Fibroblast of mammary gland (primary cell): ENCODE measurements at regions not wholly inside any gene's neighbourhood (a gene's known extent, or its start where the extent isn't known, plus 50 kb on each side); places are given as distances from the start of the nearest gene placed in this dataset.

Experiments
- DNase-seq: peaks from one replicate; pipeline ENCODE4 v3.0.0-alpha.2; 2010; ENCODE audit warnings: low read depth
- H3K4me3 ChIP-seq: 2 replicates; pipeline ENCODE4 v1.5.1; 2011; ENCODE audit warnings: low read depth, mild to moderate bottlenecking, low read length, moderate library complexity; ENCODE audit not compliant: control insufficient read depth
- CTCF ChIP-seq: conservative IDR thresholded peaks from 2 replicates; pipeline ENCODE4 v1.5.1; 2011; ENCODE audit warnings: low read depth, low read length, inconsistent platforms; ENCODE audit not compliant: control insufficient read depth, insufficient read depth

- DNase-seq = no peak
- no peak for TF ChIP-seq CTCF
- no peak overlapping the region for H3K4me3 ChIP-seq
Measured at GRCh38 chr10:129032372-129033313, 434.4 kb upstream of the MGMT start.

GRCh38 chr10:129033340-129033739 is 433.7 kb upstream of the MGMT start:
- DNase-seq = no peak
- no peak for TF ChIP-seq CTCF
- no peak overlapping the region for H3K4me3 ChIP-seq

GRCh38 chr10:129033790-129034272 is 433.2 kb upstream of the MGMT start:
- DNase-seq = no peak
- TF ChIP-seq CTCF = no peak
- no peak overlapping the region for H3K4me3 ChIP-seq

GRCh38 chr10:129035052-129035827 is 431.8 kb upstream of the MGMT start:
- no peak overlapping the region for H3K4me3 ChIP-seq
- DNase-seq = no peak
- no peak for TF ChIP-seq CTCF

GRCh38 chr10:129038522-129038921 is 428.5 kb upstream of the MGMT start:
- DNase-seq = no peak
- no peak overlapping the region for H3K4me3 ChIP-seq
- TF ChIP-seq CTCF = no peak

- TF ChIP-seq CTCF = no peak
- no peak for DNase-seq
- H3K4me3 ChIP-seq = no peak overlapping the region
Measured at GRCh38 chr10:129039406-129040370, 427.4 kb upstream of the MGMT start.
